H1 (cell line): ENCODE measurements at regions not wholly inside any gene's neighbourhood (a gene's known extent, or its start where the extent isn't known, plus 50 kb on each side); places are given as distances from the start of the nearest gene placed in this dataset.

Experiments
- CTCF ChIA-PET: fragments of 300-600 bp; sonication (Branson Sonifier 250); formaldehyde crosslinking; loops from one replicate; lab custom pipeline; 2021; ENCODE audit not compliant: partially characterized antibody; lab: Charles Lee
- POLR2A ChIA-PET: fragments of 300-600 bp; sonication (Branson Sonifier 250); formaldehyde crosslinking; loops from one replicate; lab custom pipeline; 2021; ENCODE audit warnings: inconsistent platforms; ENCODE audit not compliant: partially characterized antibody; lab: Charles Lee
- DNase-seq, 2 experiments: peaks; one replicate each; pipeline versions ENCODE4 v3.0.0 to v3.0.0-alpha.2; 2010 to 2022; ENCODE audit warnings: low spot score in 2 of 2, low read depth in 1 of 2, mixed read lengths in 1 of 2
- FAIRE-seq: peaks from 2 replicates; lab custom pipeline; 2011; peaks lifted over from hg19 to GRCh38; lab: Jason Lieb, UNC
- H2AFZ ChIP-seq: 2 replicates; pipeline ENCODE4 v1.8.1; 2012; ENCODE audit warnings: low read length, inconsistent platforms
- H2AK5ac ChIP-seq: 2 replicates; pipeline ENCODE4 v1.6.1; 2013; ENCODE audit warnings: low read depth, low read length
- H2BK120ac ChIP-seq: replicated peaks from 2 replicates; pipeline ENCODE3; 2013; ENCODE audit warnings: low read depth, low read length, inconsistent platforms
- H2BK12ac ChIP-seq: 2 replicates; pipeline ENCODE4 v1.6.1; 2013; ENCODE audit warnings: low read depth, low read length
- H2BK15ac ChIP-seq: 2 replicates; pipeline ENCODE4 v1.6.1; 2013; ENCODE audit warnings: low read length
- H2BK20ac ChIP-seq: 2 replicates; pipeline ENCODE4 v1.6.1; 2013; ENCODE audit warnings: low read length
- H2BK5ac ChIP-seq: 2 replicates; pipeline ENCODE4 v1.6.1; 2013; ENCODE audit warnings: low read depth, low read length
- H3K14ac ChIP-seq: 2 replicates; pipeline ENCODE4 v1.6.1; 2013; ENCODE audit warnings: inconsistent platforms; ENCODE audit not compliant: insufficient read length
- H3K18ac ChIP-seq: 2 replicates; pipeline ENCODE4 v1.6.1; 2013; ENCODE audit warnings: low read length; ENCODE audit errors: extremely low read depth
- H3K23ac ChIP-seq: 2 replicates; pipeline ENCODE4 v1.6.1; 2013; ENCODE audit warnings: inconsistent platforms; ENCODE audit not compliant: insufficient read length
- H3K23me2 ChIP-seq: 2 replicates; pipeline ENCODE4 v1.6.1; 2013; ENCODE audit warnings: low read depth, low read length
- H3K27ac ChIP-seq: 2 replicates; pipeline ENCODE4 v1.6.1; 2011; ENCODE audit warnings: low read depth, low read length, inconsistent platforms
- H3K27me3 ChIP-seq, 4 experiments: replicated peaks in 1 of 4; 1 replicate in 1 of 4; 2 replicates in 3 of 4; pipeline versions ENCODE4 v1.6.1 to v1.8.1; 2011 to 2013; ENCODE audit warnings: low read length in 3 of 4, mild to moderate bottlenecking in 3 of 4, inconsistent platforms in 2 of 4, mixed read lengths in 2 of 4, moderate library complexity in 1 of 4; ENCODE audit not compliant: control insufficient read depth in 3 of 4, insufficient read depth in 3 of 4; ENCODE audit errors: extremely low read depth in 1 of 4
- H3K36me3 ChIP-seq, 4 experiments: 2 replicates each; pipeline versions ENCODE4 v1.6.1 to v1.8.1; 2011 to 2013; ENCODE audit warnings: mild to moderate bottlenecking in 4 of 4, low read length in 3 of 4, moderate library complexity in 2 of 4, control low read depth in 1 of 4, inconsistent platforms in 1 of 4; ENCODE audit not compliant: insufficient read depth in 4 of 4, control insufficient read depth in 2 of 4
- H3K4ac ChIP-seq: replicated peaks from 2 replicates; pipeline ENCODE3; 2013; ENCODE audit warnings: low read length, low read depth, mixed read lengths, inconsistent platforms; ENCODE audit not compliant: insufficient read length
- H3K4me1 ChIP-seq, 4 experiments: replicated peaks in 1 of 4; 1 replicate in 1 of 4; 2 replicates in 3 of 4; pipeline versions ENCODE4 v1.6.1 to v1.8.1; 2011 to 2013; ENCODE audit warnings: low read length in 3 of 4, inconsistent platforms in 2 of 4, mixed read lengths in 1 of 4; ENCODE audit not compliant: insufficient read depth in 4 of 4, control insufficient read depth in 3 of 4
- H3K4me2 ChIP-seq, 2 experiments: 2 replicates each; pipeline versions ENCODE4 v1.6.1 to v1.8.1; 2011 to 2013; ENCODE audit warnings: low read depth in 2 of 2, low read length in 2 of 2, control low read depth in 1 of 2, inconsistent platforms in 1 of 2, mild to moderate bottlenecking in 1 of 2; ENCODE audit not compliant: insufficient read depth in 1 of 2
- H3K4me3 ChIP-seq, 4 experiments: fragments of 200-600, 300-600 bp in 1 of 4; sonication (generic), shearing (Covaris generic), sonication (Bioruptor Twin) in 1 of 4; 2 replicates each; pipeline versions ENCODE4 v1.5.1 to v1.8.1; 2011 to 2016; ENCODE audit warnings: low read length in 4 of 4, low read depth in 3 of 4, control low read depth in 2 of 4, inconsistent platforms in 2 of 4, mild to moderate bottlenecking in 2 of 4, mixed read lengths in 1 of 4, moderate library complexity in 1 of 4; ENCODE audit not compliant: insufficient read depth in 2 of 4; ENCODE audit errors: extremely low read depth in 1 of 4
- H3K56ac ChIP-seq: replicated peaks from 2 replicates; pipeline ENCODE3; 2013; ENCODE audit warnings: low read depth, mild to moderate bottlenecking, mixed read lengths, low read length, inconsistent platforms; ENCODE audit not compliant: insufficient read length
- H3K79me1 ChIP-seq: 2 replicates; pipeline ENCODE4 v1.6.1; 2013; ENCODE audit warnings: low read depth, low read length, control low read depth
- H3K79me2 ChIP-seq, 2 experiments: 2 replicates each; pipeline versions ENCODE4 v1.6.1 to v1.8.1; 2012 to 2013; ENCODE audit warnings: low read length in 2 of 2, mild to moderate bottlenecking in 2 of 2, inconsistent platforms in 1 of 2; ENCODE audit not compliant: insufficient read depth in 2 of 2, control insufficient read depth in 1 of 2
- H3K9ac ChIP-seq, 4 experiments: replicated peaks in 1 of 4; 1 replicate in 1 of 4; 2 replicates in 3 of 4; pipeline versions ENCODE4 v1.6.1 to v1.8.1; 2011 to 2013; ENCODE audit warnings: low read depth in 3 of 4, low read length in 3 of 4, control low read depth in 2 of 4, mild to moderate bottlenecking in 2 of 4, moderate library complexity in 2 of 4, inconsistent platforms in 1 of 4; ENCODE audit errors: extremely low read depth in 1 of 4
- H3K9me3 ChIP-seq, 2 experiments: 2 replicates each; pipeline versions ENCODE4 v1.6.1 to v1.8.1; 2012 to 2013; ENCODE audit warnings: mild to moderate bottlenecking in 2 of 2, moderate library complexity in 2 of 2, control low read depth in 1 of 2, inconsistent platforms in 1 of 2, low read depth in 1 of 2, low read length in 1 of 2, mixed read lengths in 1 of 2; ENCODE audit not compliant: insufficient read depth in 2 of 2
- H4K20me1 ChIP-seq, 2 experiments: replicated peaks in 1 of 2; 2 replicates each; pipeline versions ENCODE3 to v1.8.1; 2011 to 2013; ENCODE audit warnings: inconsistent platforms in 2 of 2, low read length in 2 of 2, mild to moderate bottlenecking in 1 of 2; ENCODE audit not compliant: insufficient read depth in 2 of 2, control insufficient read depth in 1 of 2
- H4K5ac ChIP-seq: 2 replicates; pipeline ENCODE4 v1.6.1; 2013; ENCODE audit warnings: low read length, low read depth, mixed read lengths, inconsistent platforms; ENCODE audit not compliant: insufficient read length
- H4K8ac ChIP-seq: 2 replicates; pipeline ENCODE4 v1.8.0; 2013; ENCODE audit warnings: mild to moderate bottlenecking, moderate library complexity, low read length, inconsistent platforms; ENCODE audit not compliant: insufficient read depth; ENCODE audit errors: extremely low read depth
- H4K91ac ChIP-seq: replicated peaks from 2 replicates; pipeline ENCODE3; 2013; ENCODE audit warnings: low read length, mixed read lengths, inconsistent platforms; ENCODE audit not compliant: insufficient read length
- CBX5 ChIP-seq: fragments of 300-800, 300-1000 bp; sonication (generic); IDR thresholded peaks from 2 replicates; pipeline ENCODE4 v1.7.1; 2016; ENCODE audit warnings: antibody characterized with exemption, low read length, low read depth
- CEBPB ChIP-seq: IDR thresholded peaks from 2 replicates; pipeline ENCODE4 v1.6.1; 2012; ENCODE audit warnings: low read depth, low read length
- CHD2 ChIP-seq: IDR thresholded peaks from 2 replicates; pipeline ENCODE4 v1.6.1; 2012; ENCODE audit warnings: low read length, improper control_type of control experiment
- GABPA ChIP-seq: IDR thresholded peaks from 2 replicates; pipeline ENCODE4 v1.6.1; 2011; ENCODE audit warnings: mild to moderate bottlenecking, low read length, moderate library complexity, borderline replicate concordance; ENCODE audit not compliant: insufficient read depth
- KDM1A ChIP-seq: fragments of 200-600, 300-600 bp; sonication (generic); IDR thresholded peaks from 2 replicates; pipeline ENCODE4 v1.7.1; 2016; ENCODE audit warnings: mild to moderate bottlenecking, low read length, borderline replicate concordance
- PHF8 ChIP-seq: fragments of 200-600 bp; sonication (generic); conservative IDR thresholded peaks from 2 replicates; pipeline ENCODE4 v1.7.1; 2012; ENCODE audit warnings: low read depth, mild to moderate bottlenecking, inconsistent platforms, low read length, moderate library complexity
- POU5F1 ChIP-seq: IDR thresholded peaks from 2 replicates; pipeline ENCODE4 v1.6.1; 2011; ENCODE audit warnings: low read depth, mild to moderate bottlenecking, low read length, moderate library complexity
- RFX5 ChIP-seq: IDR thresholded peaks from 2 replicates; pipeline ENCODE4 v1.6.1; 2011; ENCODE audit warnings: low read depth, low read length, improper control_type of control experiment, borderline replicate concordance
- SIX5 ChIP-seq: IDR thresholded peaks from 2 replicates; pipeline ENCODE4 v1.6.1; 2011; ENCODE audit warnings: mild to moderate bottlenecking, low read depth, low read length
- SP1 ChIP-seq: IDR thresholded peaks from 2 replicates; pipeline ENCODE4 v1.6.1; 2011; ENCODE audit warnings: low read depth, low read length
- SUZ12 ChIP-seq: fragments of 200-600 bp; sonication (generic); IDR thresholded peaks from 2 replicates; pipeline ENCODE4 v1.6.1; 2012; ENCODE audit warnings: mild to moderate bottlenecking, inconsistent platforms, low read length, moderate library complexity, mixed read lengths
- TAF1 ChIP-seq: IDR thresholded peaks from 2 replicates; pipeline ENCODE4 v1.6.1; 2011; ENCODE audit warnings: mild to moderate bottlenecking, low read depth, low read length
- WGBS, 2 experiments: shearing (Covaris generic) in 1 of 2; methylation state at CpG; one replicate each; pipeline versions ENCODE4 v1.1.6 to v1.1.7; 2013 to 2015; ENCODE audit warnings: low lambda C conversion rate in 2 of 2, mixed read lengths in 2 of 2, inconsistent platforms in 1 of 2, low coverage in 1 of 2, missing lambda C conversion rate in 1 of 2; ENCODE audit not compliant: insufficient replicate concordance in 2 of 2, insufficient coverage in 1 of 2, insufficient read length in 1 of 2; ENCODE audit errors: extremely low coverage in 1 of 2, missing lambda C conversion rate in 1 of 2; 5-methylcytosine and 5-hydroxymethylcytosine counted together
- TF ChIP-seq, protein P1 (sequence below): IDR thresholded peaks from 2 replicates; pipeline ENCODE4 v1.6.1; 2012; ENCODE audit warnings: low read length, inconsistent platforms
- TF ChIP-seq, protein P2 (sequence below): IDR thresholded peaks from 2 replicates; pipeline ENCODE4 v1.6.1; 2012; ENCODE audit warnings: inconsistent platforms

DNA sequence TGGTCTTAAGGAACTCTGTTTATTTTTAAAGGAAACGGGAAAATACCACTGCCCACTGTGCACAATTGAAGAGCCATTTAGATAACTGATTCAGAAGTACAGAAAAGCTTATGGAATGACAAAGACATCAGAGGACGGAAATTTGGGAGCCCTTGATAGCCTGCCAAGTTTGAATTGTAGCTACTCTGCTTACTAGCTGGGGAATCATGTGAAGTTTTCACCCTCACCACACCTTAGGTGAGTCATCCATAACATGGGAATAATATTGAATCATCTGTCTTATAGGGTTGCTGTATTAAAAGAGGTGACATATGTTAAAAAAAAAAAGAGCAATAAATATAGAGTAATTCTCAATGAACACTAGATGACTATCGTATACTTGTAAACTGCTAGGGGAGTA is 1104.2 kb downstream of the GATA3 start:
- no peak for FAIRE-seq
- CTCF ChIA-PET = no interaction called here
- 94% methylated on average over 3 of the region's 3 CpGs; no CpG with 5 or more reads in 1 of the 2 experiments for WGBS, 2 experiments
- TF ChIP-seq SUZ12 (no peak), SP1 (no peak), CEBPB (no peak), KDM1A (no peak), PHF8 (no peak), CBX5 (no peak), RFX5 (no peak), TAF1 (no peak), CHD2 (no peak), GABPA (no peak), POU5F1 (no peak), SIX5 (no peak)
- TF ChIP-seq, protein P1, sequence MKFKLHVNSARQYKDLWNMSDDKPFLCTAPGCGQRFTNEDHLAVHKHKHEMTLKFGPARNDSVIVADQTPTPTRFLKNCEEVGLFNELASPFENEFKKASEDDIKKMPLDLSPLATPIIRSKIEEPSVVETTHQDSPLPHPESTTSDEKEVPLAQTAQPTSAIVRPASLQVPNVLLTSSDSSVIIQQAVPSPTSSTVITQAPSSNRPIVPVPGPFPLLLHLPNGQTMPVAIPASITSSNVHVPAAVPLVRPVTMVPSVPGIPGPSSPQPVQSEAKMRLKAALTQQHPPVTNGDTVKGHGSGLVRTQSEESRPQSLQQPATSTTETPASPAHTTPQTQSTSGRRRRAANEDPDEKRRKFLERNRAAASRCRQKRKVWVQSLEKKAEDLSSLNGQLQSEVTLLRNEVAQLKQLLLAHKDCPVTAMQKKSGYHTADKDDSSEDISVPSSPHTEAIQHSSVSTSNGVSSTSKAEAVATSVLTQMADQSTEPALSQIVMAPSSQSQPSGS = no peak
- TF ChIP-seq, protein P2, sequence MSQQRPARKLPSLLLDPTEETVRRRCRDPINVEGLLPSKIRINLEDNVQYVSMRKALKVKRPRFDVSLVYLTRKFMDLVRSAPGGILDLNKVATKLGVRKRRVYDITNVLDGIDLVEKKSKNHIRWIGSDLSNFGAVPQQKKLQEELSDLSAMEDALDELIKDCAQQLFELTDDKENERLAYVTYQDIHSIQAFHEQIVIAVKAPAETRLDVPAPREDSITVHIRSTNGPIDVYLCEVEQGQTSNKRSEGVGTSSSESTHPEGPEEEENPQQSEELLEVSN = no peak

More for the DNA sequence above, 1104.2 kb downstream of the GATA3 start:
- no peak overlapping the region for H2AFZ ChIP-seq
- no peak overlapping the region for H3K14ac ChIP-seq
- H4K8ac ChIP-seq = no peak overlapping the region
- H3K4me3 ChIP-seq = no peak overlapping the region
- no peaks in the 10 kb centered on the region for H3K79me1 ChIP-seq
- H3K4me2 ChIP-seq = no peak overlapping the region
- no peak overlapping the region for H3K9ac ChIP-seq
- no peak overlapping the region for H3K56ac ChIP-seq
- no peak overlapping the region for H3K18ac ChIP-seq
- H3K23me2 ChIP-seq = no peaks in the 10 kb centered on the region
- no peaks in the 10 kb centered on the region for H3K36me3 ChIP-seq
- no peaks in the 10 kb centered on the region for H3K4me1 ChIP-seq
- peaks cover 7% of the 10 kb centered on the region in 2 experiments; a peak in 2 of 4 replicates for H3K9me3 ChIP-seq
- DNase-seq = no peak
- POLR2A ChIA-PET = no interaction called here
- no peak overlapping the region for H2BK120ac ChIP-seq
- H3K27ac ChIP-seq = no peak overlapping the region
- H3K23ac ChIP-seq = no peak overlapping the region
- H4K20me1 ChIP-seq = no peaks in the 10 kb centered on the region
- no peak overlapping the region for H3K4ac ChIP-seq
- no peaks in the 10 kb centered on the region for H3K27me3 ChIP-seq
- H2AK5ac ChIP-seq = no peak overlapping the region
- no peaks in the 10 kb centered on the region for H3K79me2 ChIP-seq
- no peak overlapping the region for H4K5ac ChIP-seq
- H2BK5ac ChIP-seq = no peak overlapping the region
- H2BK20ac ChIP-seq = no peak overlapping the region
- no peak overlapping the region for H4K91ac ChIP-seq
- no peak overlapping the region for H2BK15ac ChIP-seq
- H2BK12ac ChIP-seq = no peak overlapping the region
